CD14-positive monocyte (primary cell): ENCODE measurements at regions not wholly inside any gene's neighbourhood (a gene's known extent, or its start where the extent isn't known, plus 50 kb on each side); places are given as distances from the start of the nearest gene placed in this dataset.

ENCODE experiments used
- DNase-seq, 3 donors: peaks; one replicate each; pipeline ENCODE4 v3.0.0-alpha.2; 2011 to 2022
- H2AFZ ChIP-seq: 2 replicates; pipeline ENCODE4 v1.6.0; 2012; ENCODE audit warnings: mild to moderate bottlenecking, low read depth, low read length, inconsistent platforms; ENCODE audit not compliant: insufficient read depth, poor library complexity, severe bottlenecking
- H3K27ac ChIP-seq, 2 donors: 1 replicate in 1 of 2; 2 replicates in 1 of 2; pipeline ENCODE4 v1.5.1; 2012 to 2013; ENCODE audit warnings: low read length in 2 of 2, control low read depth in 1 of 2, inconsistent platforms in 1 of 2, low read depth in 1 of 2, mild to moderate bottlenecking in 1 of 2
- H3K27me3 ChIP-seq, 2 donors: one replicate each; pipeline versions ENCODE4 v1.6.0 to v1.6.1; 2011 to 2013; ENCODE audit warnings: low read length in 2 of 2; ENCODE audit not compliant: control insufficient read depth in 2 of 2, insufficient read depth in 2 of 2
- H3K36me3 ChIP-seq, 2 donors: replicated peaks in 1 of 2; 1 replicate in 1 of 2; 2 replicates in 1 of 2; pipeline versions ENCODE4 v1.5.1 to v1.6.1; 2012 to 2013; ENCODE audit warnings: low read length in 2 of 2, control low read depth in 1 of 2, inconsistent platforms in 1 of 2, mild to moderate bottlenecking in 1 of 2; ENCODE audit not compliant: insufficient read depth in 2 of 2, control insufficient read depth in 1 of 2
- H3K4me1 ChIP-seq, 2 donors: 1 replicate in 1 of 2; 2 replicates in 1 of 2; pipeline versions ENCODE4 v1.5.1 to v1.6.1; 2012 to 2013; ENCODE audit warnings: low read length in 2 of 2, control low read depth in 1 of 2, inconsistent platforms in 1 of 2, mild to moderate bottlenecking in 1 of 2, moderate library complexity in 1 of 2; ENCODE audit not compliant: insufficient read depth in 2 of 2, control insufficient read depth in 1 of 2
- H3K4me2 ChIP-seq: replicated peaks from 2 replicates; pipeline ENCODE3; 2012; ENCODE audit warnings: low read length, moderate library complexity, mild to moderate bottlenecking; ENCODE audit not compliant: poor library complexity, severe bottlenecking; ENCODE audit errors: extremely low read depth
- H3K4me3 ChIP-seq, 3 experiments: fragments of 200-600 bp in 1 of 3; sonication (generic) in 1 of 3; replicated peaks in 1 of 3; 1 replicate in 2 of 3; 2 replicates in 1 of 3; pipeline ENCODE4 v1.5.1; 2011 to 2013; ENCODE audit warnings: low read length in 3 of 3, mild to moderate bottlenecking in 3 of 3, control low read depth in 2 of 3, low read depth in 2 of 3, inconsistent platforms in 1 of 3, moderate library complexity in 1 of 3
- H3K79me2 ChIP-seq: 2 replicates; pipeline ENCODE4 v1.6.0; 2012; ENCODE audit warnings: mild to moderate bottlenecking, control low read depth, inconsistent platforms, low read length, moderate library complexity; ENCODE audit not compliant: insufficient read depth
- H3K9ac ChIP-seq: 2 replicates; pipeline ENCODE4 v1.6.0; 2017; ENCODE audit warnings: low read length, mild to moderate bottlenecking; ENCODE audit not compliant: insufficient read depth, poor library complexity, severe bottlenecking
- H3K9me3 ChIP-seq, 2 donors: replicated peaks in 1 of 2; 1 replicate in 1 of 2; 2 replicates in 1 of 2; pipeline versions ENCODE4 v1.5.1 to v1.6.1; 2012 to 2013; ENCODE audit warnings: low read length in 2 of 2, control low read depth in 1 of 2; ENCODE audit not compliant: control insufficient read depth in 1 of 2, insufficient read depth in 1 of 2
- H4K20me1 ChIP-seq: 2 replicates; pipeline ENCODE4 v1.6.0; 2012; ENCODE audit warnings: mild to moderate bottlenecking, low read length, control low read depth, moderate library complexity; ENCODE audit not compliant: insufficient read depth
- H3K27ac Mint-ChIP-seq, 7 donors: one replicate each; pipeline ENCODE4 v1.8.0; 2020; ENCODE audit warnings: mild to moderate bottlenecking in 7 of 7, mixed read lengths in 7 of 7, moderate library complexity in 6 of 7, inconsistent platforms in 2 of 7
- H3K27me3 Mint-ChIP-seq, 3 donors: one replicate each; pipeline ENCODE4 v1.8.0; 2021 to 2022; ENCODE audit warnings: low read depth in 3 of 3, mild to moderate bottlenecking in 3 of 3, mixed read lengths in 3 of 3, moderate library complexity in 3 of 3, inconsistent platforms in 1 of 3
- H3K36me3 Mint-ChIP-seq, 2 donors: one replicate each; pipeline ENCODE4 v1.8.0; 2020; ENCODE audit warnings: mixed read lengths in 2 of 2, inconsistent platforms in 1 of 2, mild to moderate bottlenecking in 1 of 2
- H3K4me1 Mint-ChIP-seq: one replicate; pipeline ENCODE4 v1.8.0; 2020; ENCODE audit warnings: mild to moderate bottlenecking, mixed read lengths
- H3K4me3 Mint-ChIP-seq, 2 donors: one replicate each; pipeline ENCODE4 v1.8.0; 2020; ENCODE audit warnings: mild to moderate bottlenecking in 2 of 2, mixed read lengths in 2 of 2, moderate library complexity in 1 of 2
- H3K9me3 Mint-ChIP-seq, 7 donors: one replicate each; pipeline ENCODE4 v1.8.0; 2020 to 2022; ENCODE audit warnings: mixed read lengths in 7 of 7, mild to moderate bottlenecking in 6 of 7, moderate library complexity in 6 of 7, inconsistent platforms in 2 of 7
- CTCF ChIP-seq: fragments of 200-600 bp; IDR thresholded peaks from one replicate; pipeline ENCODE4 v1.8.0; 2022; ENCODE audit warnings: antibody characterized with exemption, mild to moderate bottlenecking
- WGBS: methylation state at CpG from one replicate; pipeline ENCODE4 v1.1.5; 2013; ENCODE audit warnings: missing lambda C conversion rate; ENCODE audit not compliant: insufficient coverage; 5-methylcytosine and 5-hydroxymethylcytosine counted together
- intact Hi-C, 2 donors: fragments of 100-400 bp; cut with micrococcal nuclease; formaldehyde crosslinking; loops; one replicate each; pipeline versions ENCODE4 v1.15.0 to v1.15.1; 2023

GRCh38 chr5:44613936-44614335, 194.8 kb upstream of the MRPS30 start:
- Mint-ChIP-seq H3K9me3 (peaks cover 0 to 8% (median 0%) of the 10 kb centered on the region in 7 donors), H3K36me3 (no peaks in the 10 kb centered on the region), H3K27ac (no peak overlapping the region), H3K4me3 (no peak overlapping the region), H3K27me3 (no peaks in the 10 kb centered on the region), H3K4me1 (no peaks in the 10 kb centered on the region)
- H3K36me3 ChIP-seq, result no peaks in the 10 kb centered on the region
- H3K9ac ChIP-seq, result no peak overlapping the region
- no peak overlapping the region for H3K4me3 ChIP-seq
- H2AFZ ChIP-seq, result no peak overlapping the region
- intact Hi-C loops, result no loop called here
- H3K27ac ChIP-seq, result no peak overlapping the region
- H3K4me2 ChIP-seq, result no peak overlapping the region
- no peak for DNase-seq
- no peaks in the 10 kb centered on the region for H3K27me3 ChIP-seq
- H3K4me1 ChIP-seq, result no peaks in the 10 kb centered on the region
- no peak for TF ChIP-seq CTCF
- H3K79me2 ChIP-seq, result no peaks in the 10 kb centered on the region
- 100% methylated on average over 1 of the region's 1 CpG for WGBS
- H3K9me3 ChIP-seq, result no peaks in the 10 kb centered on the region
- H4K20me1 ChIP-seq, result no peaks in the 10 kb centered on the region

GRCh38 chr5:44605926-44606325, 202.8 kb upstream of the MRPS30 start:
- intact Hi-C loops, result no loop called here

More at GRCh38 chr5:44605926-44606325, 202.8 kb upstream of the MRPS30 start:
- Histone ChIP-seq H3K9ac (no peak overlapping the region), H3K9me3 (peaks cover 0 to 14% of the 10 kb centered on the region in 2 donors), H3K27me3 (no peaks in the 10 kb centered on the region), H2AFZ (no peak overlapping the region), H3K4me2 (no peak overlapping the region), H3K4me1 (no peaks in the 10 kb centered on the region), H3K4me3 (no peak overlapping the region), H4K20me1 (no peaks in the 10 kb centered on the region), H3K79me2 (no peaks in the 10 kb centered on the region), H3K27ac (no peak overlapping the region), H3K36me3 (no peaks in the 10 kb centered on the region)
- peaks cover 3 to 18% (median 6%) of the 10 kb centered on the region in 7 donors for H3K9me3 Mint-ChIP-seq
- no peaks in the 10 kb centered on the region for H3K4me1 Mint-ChIP-seq
- H3K36me3 Mint-ChIP-seq, result no peaks in the 10 kb centered on the region
- 100% methylated on average over 1 of the region's 5 CpGs for WGBS
- TF ChIP-seq CTCF, result no peak
- no peaks in the 10 kb centered on the region for H3K27me3 Mint-ChIP-seq
- no peak overlapping the region for H3K27ac Mint-ChIP-seq
- no peak overlapping the region for H3K4me3 Mint-ChIP-seq
- no peak for DNase-seq
